K562 (cell line): ENCODE measurements at regions not wholly inside any gene's neighbourhood (a gene's known extent, or its start where the extent isn't known, plus 50 kb on each side); places are given as distances from the start of the nearest gene placed in this dataset.

ENCODE experiments used
- ATAC-seq: fragments of 200-7000 bp; cut with Tn5 transposase; 3 replicates; pipeline ENCODE4 v1.9.1; 2020; ENCODE audit warnings: moderate library complexity
- BruUV-seq: library from RNA; stranded (reverse); fragments of 400-500 nt; replicated peaks from 2 replicates; lab custom pipeline; 2021; lab: Mats Ljungman, UMichigan
- CTCF ChIA-PET: fragments of 300-600 bp; formaldehyde crosslinking; extraction: SDS; loops from one replicate; lab custom pipeline; 2021; ENCODE audit warnings: low intra/inter-chr PET ratio; lab: Yijun Ruan, JAX
- POLR2A ChIA-PET: fragments of 300-600, 350-650 bp; sonication (Branson Sonifier 250); formaldehyde crosslinking; extraction: SDS; loops from one replicate; lab custom pipeline; 2021; ENCODE audit warnings: antibody characterized with exemption, inconsistent platforms; lab: Yijun Ruan, JAX
- DNase-seq, 4 experiments: peaks; one replicate each; pipeline versions ENCODE4 v3.0.0 to v3.0.0-alpha.2; 2011 to 2018; ENCODE audit warnings: low spot score in 3 of 4, mixed read lengths in 3 of 4; ENCODE audit errors: extremely low read depth in 1 of 4
- FAIRE-seq: peaks from 2 replicates; lab custom pipeline; 2011; peaks lifted over from hg19 to GRCh38; lab: Jason Lieb, UNC
- H2AFZ ChIP-seq: 2 replicates; pipeline ENCODE4 v1.6.0; 2011; ENCODE audit warnings: low read depth, low read length, control low read depth, inconsistent platforms
- H3K27ac ChIP-seq: fragments of 200-600 bp; 3 replicates; pipeline ENCODE4 v1.8.0; 2011; ENCODE audit warnings: low read depth, mild to moderate bottlenecking, control low read depth, inconsistent platforms, low read length, moderate library complexity, mixed read lengths; ENCODE audit errors: extremely low read depth
- H3K27me3 ChIP-seq, 2 experiments: fragments of 300-600 bp in 1 of 2; 2 replicates in 1 of 2; 3 replicates in 1 of 2; pipeline versions ENCODE4 v1.6.0 to v1.8.0; 2011; ENCODE audit warnings: inconsistent platforms in 2 of 2, low read length in 2 of 2, mild to moderate bottlenecking in 1 of 2, mixed read lengths in 1 of 2, moderate library complexity in 1 of 2; ENCODE audit not compliant: control insufficient read depth in 2 of 2, insufficient read depth in 2 of 2
- H3K36me3 ChIP-seq: fragments of 300-600 bp; 3 replicates; pipeline ENCODE4 v1.8.0; 2011; ENCODE audit warnings: mild to moderate bottlenecking, low read length, inconsistent platforms; ENCODE audit not compliant: control insufficient read depth, insufficient read depth
- H3K4me1 ChIP-seq, 2 experiments: fragments of 200-600 bp in 1 of 2; replicated peaks in 1 of 2; 2 replicates in 1 of 2; 3 replicates in 1 of 2; pipeline versions ENCODE4 v1.5.1 to v1.8.0; 2011; ENCODE audit warnings: inconsistent platforms in 2 of 2, low read length in 2 of 2, mild to moderate bottlenecking in 1 of 2, mixed read lengths in 1 of 2, moderate library complexity in 1 of 2; ENCODE audit not compliant: control insufficient read depth in 2 of 2, insufficient read depth in 2 of 2
- H3K4me2 ChIP-seq: 2 replicates; pipeline ENCODE4 v1.6.1; 2011; ENCODE audit warnings: low read length, control low read depth, inconsistent platforms, mixed read lengths; ENCODE audit not compliant: insufficient read depth
- H3K4me3 ChIP-seq: fragments of 200-600 bp; sonication (generic), shearing (Covaris generic); 2 replicates; pipeline ENCODE4 v1.5.1; 2016; ENCODE audit warnings: control low read depth, inconsistent platforms
- H3K79me2 ChIP-seq: fragments of 200-600 bp; 3 replicates; pipeline ENCODE4 v1.8.0; 2011; ENCODE audit warnings: low read length, inconsistent platforms; ENCODE audit not compliant: control insufficient read depth, insufficient read depth
- H3K9ac ChIP-seq, 2 experiments: 2 replicates each; pipeline versions ENCODE4 v1.6.0 to v1.6.1; 2011; ENCODE audit warnings: low read depth in 2 of 2, low read length in 2 of 2, control low read depth in 1 of 2, inconsistent platforms in 1 of 2, mild to moderate bottlenecking in 1 of 2, mixed read lengths in 1 of 2; ENCODE audit not compliant: insufficient read depth in 1 of 2
- H3K9me1 ChIP-seq: one replicate; pipeline ENCODE4 v1.6.0; 2011; ENCODE audit warnings: inconsistent platforms, mild to moderate bottlenecking, low read length, moderate library complexity; ENCODE audit not compliant: control insufficient read depth, insufficient read depth
- H3K9me3 ChIP-seq: replicated peaks from 2 replicates; pipeline ENCODE4 v1.5.1; 2011; ENCODE audit warnings: low read depth, low read length, inconsistent platforms; ENCODE audit not compliant: control insufficient read depth, insufficient read depth
- H4K20me1 ChIP-seq: replicated peaks from 2 replicates; pipeline ENCODE4 v1.6.1; 2011; ENCODE audit warnings: low read length, inconsistent platforms, mixed read lengths; ENCODE audit not compliant: control insufficient read depth, insufficient read depth
- ATF2 ChIP-seq: sonication (generic); formaldehyde crosslinking; IDR thresholded peaks from 2 replicates; pipeline ENCODE4 v1.8.1; 2022; ENCODE audit warnings: missing genetic modification reagents
- CEBPG ChIP-seq, 3 experiments: fragments of 200-800 bp in 1 of 3; sonication (Bioruptor generic) in 1 of 3; sonication (generic) in 1 of 3; formaldehyde crosslinking in 1 of 3; IDR thresholded peaks in 2 of 3; conservative IDR thresholded peaks in 1 of 3; 2 replicates each; pipeline versions ENCODE4 v1.6.1 to v1.8.0; 2016 to 2022; ENCODE audit warnings: missing compliant biosample characterization in 2 of 3, missing genetic modification characterization in 2 of 3, mild to moderate bottlenecking in 1 of 3, missing genetic modification reagents in 1 of 3
- CHD1 ChIP-seq: fragments of 200-600 bp; sonication (generic); IDR thresholded peaks from one replicate; pipeline ENCODE4 v1.6.1; 2012; ENCODE audit warnings: mild to moderate bottlenecking, moderate library complexity, low read length, inconsistent platforms
- CTCF ChIP-seq, 3 experiments: IDR thresholded peaks in 2 of 3; conservative IDR thresholded peaks in 1 of 3; 2 replicates each; pipeline ENCODE4 v1.5.1; 2011 to 2012; ENCODE audit warnings: low read length in 3 of 3, mild to moderate bottlenecking in 3 of 3, control low read depth in 2 of 3, improper control_type of control experiment in 1 of 3, inconsistent platforms in 1 of 3, low read depth in 1 of 3, mixed read lengths in 1 of 3, moderate library complexity in 1 of 3; ENCODE audit not compliant: insufficient read depth in 2 of 3
- GTF2A2 ChIP-seq: IDR thresholded peaks from 2 replicates; pipeline ENCODE4 v1.6.1; 2016; ENCODE audit warnings: mild to moderate bottlenecking, missing genetic modification characterization, missing compliant biosample characterization
- KAT2B ChIP-seq: IDR thresholded peaks from one replicate; pipeline ENCODE4 v1.6.1; 2012; ENCODE audit warnings: low read depth, mild to moderate bottlenecking, control low read depth, inconsistent platforms, low read length, moderate library complexity
- SREBF1 ChIP-seq: fragments of 150-350 bp; IDR thresholded peaks from 2 replicates; pipeline ENCODE4 v1.6.1; 2014; ENCODE audit warnings: antibody characterized with exemption, low read depth, low read length, borderline replicate concordance
- TBL1XR1 ChIP-seq, 2 experiments: IDR thresholded peaks; 2 replicates each; pipeline ENCODE4 v1.6.1; 2012; ENCODE audit warnings: improper control_type of control experiment in 2 of 2, low read length in 2 of 2, mild to moderate bottlenecking in 1 of 2
- ZNF134 ChIP-seq: fragments of 250-450 bp; sonication (Bioruptor Pico); conservative IDR thresholded peaks from 2 replicates; pipeline ENCODE4 v1.4.0; 2020
- ZNF318 ChIP-seq, 2 experiments: fragments of 450-650 bp; IDR thresholded peaks; 2 replicates each; pipeline ENCODE4 v1.6.1; 2016; ENCODE audit warnings: mild to moderate bottlenecking in 2 of 2, borderline replicate concordance in 1 of 2, low read depth in 1 of 2, moderate library complexity in 1 of 2
- ZNF699 ChIP-seq: fragments of 250-450 bp; sonication (Bioruptor Pico); IDR thresholded peaks from 2 replicates; pipeline ENCODE4 v1.8.0; 2021; ENCODE audit warnings: mild to moderate bottlenecking, moderate library complexity; ENCODE audit not compliant: insufficient replicate concordance
- WGBS: fragments of 100-300 bp; shearing (Covaris generic); methylation state at CpG from one replicate; pipeline ENCODE4 v1.1.6; 2016; ENCODE audit warnings: low coverage, mixed read lengths; ENCODE audit not compliant: insufficient coverage; ENCODE audit errors: missing lambda C conversion rate; 5-methylcytosine and 5-hydroxymethylcytosine counted together
- in situ Hi-C: fragments of 300-500 bp; cut with MboI; formaldehyde crosslinking; loops from 4 replicates; pipeline ENCODE4 v1.15.0; 2018; ENCODE audit warnings: inconsistent platforms, mixed read lengths
- intact Hi-C: fragments of 100-400 bp; cut with micrococcal nuclease; formaldehyde crosslinking; loops from 2 replicates; pipeline ENCODE4 v1.14.2; 2022

GRCh38 chr2:56714400-56714799 lies 530.6 kb downstream of the CCDC85A start:
- Histone ChIP-seq H3K4me2 (no peak overlapping the region), H3K79me2 (no peaks in the 10 kb centered on the region), H3K4me3 (no peak overlapping the region), H3K27ac (no peak overlapping the region), H3K4me1 (no peaks in the 10 kb centered on the region), H3K9ac (no peak overlapping the region), H4K20me1 (no peaks in the 10 kb centered on the region), H3K36me3 (no peaks in the 10 kb centered on the region), H3K9me3 (no peaks in the 10 kb centered on the region), H2AFZ (no peak overlapping the region), H3K27me3 (no peaks in the 10 kb centered on the region), H3K9me1 (no peaks in the 10 kb centered on the region)
- no TSS peak for BruUV-seq
- POLR2A ChIA-PET = no interaction called here
- no peak for FAIRE-seq
- no peak for ATAC-seq
- WGBS = 1% methylated on average over 6 of the region's 7 CpGs
- no peak for DNase-seq
- CTCF ChIA-PET = no interaction called here
- intact Hi-C loops (no loop called here), in situ Hi-C loops (no loop called here)
- TF ChIP-seq TBL1XR1 (IDR thresholded peaks at IDR 0.05; ENCODE audit: low read length in 2 of 2) = no peak
- TF ChIP-seq SREBF1 = no peak
- TF ChIP-seq ZNF699 (CRISPR knock-in tag) = no peak
- no peak for TF ChIP-seq ATF2 (CRISPR knock-in tag)
- no peak for TF ChIP-seq CTCF (IDR thresholded peaks at IDR 0.05 in 2 of 3, conservative IDR thresholded peaks at IDR 0.05 in 1 of 3; ENCODE audit: insufficient read depth in 2 of 3, low read depth in 1 of 3, low read length in 3 of 3)
- TF ChIP-seq ZNF318 (IDR thresholded peaks at IDR 0.05; ENCODE audit: borderline replicate concordance in 1 of 2, low read depth in 1 of 2) = no peak
- no peak for TF ChIP-seq CEBPG (CRISPR knock-in tag; IDR thresholded peaks at IDR 0.05)
- TF ChIP-seq CEBPG (tag; conservative IDR thresholded peaks at IDR 0.05 in 1 of 2, IDR thresholded peaks at IDR 0.05 in 1 of 2) = no peak
- no peak for TF ChIP-seq KAT2B
- TF ChIP-seq GTF2A2 (tag) = no peak
- no peak for TF ChIP-seq CHD1
- no peak for TF ChIP-seq ZNF134 (CRISPR knock-in tag)
